ENCODE measurements at regions not wholly inside any gene's neighbourhood (a gene's known extent, or its start where the extent isn't known, plus 50 kb on each side); places are given as distances from the start of the nearest gene placed in this dataset.

- TF ChIP-seq CHD7 (IDR thresholded peaks at IDR 0.05; ENCODE audit: insufficient replicate concordance, low read length) (no peak), CBX8 (IDR thresholded peaks at IDR 0.05; ENCODE audit: borderline replicate concordance, low read depth, low read length) (no peak), EP300 (IDR thresholded peaks at IDR 0.05; ENCODE audit: borderline replicate concordance in 1 of 2, low read depth in 2 of 2, low read length in 2 of 2) (no peak), CTBP2 (IDR thresholded peaks at IDR 0.05; ENCODE audit: borderline replicate concordance, insufficient read depth, insufficient read length, low read length) (no peak), CEBPB (IDR thresholded peaks at IDR 0.05; ENCODE audit: low read depth, low read length) (no peak), CBX5 (IDR thresholded peaks at IDR 0.05; ENCODE audit: low read depth, low read length) (no peak), CREB1 (IDR thresholded peaks at IDR 0.05) (no peak), BACH1 (IDR thresholded peaks at IDR 0.05; ENCODE audit: low read length) (no peak), FOSL1 (IDR thresholded peaks at IDR 0.05; ENCODE audit: insufficient read depth, low read depth, low read length) (no peak), PHF8 (conservative IDR thresholded peaks at IDR 0.05; ENCODE audit: low read depth, low read length) (no peak), MAFK (IDR thresholded peaks at IDR 0.05; ENCODE audit: low read depth, low read length) (no peak)
Measured at GRCh38 chr3:102736288-102736974, 301.6 kb downstream of the ZPLD1 start (continued).
